ENCODE measurements at regions not wholly inside any gene's neighbourhood (a gene's known extent, or its start where the extent isn't known, plus 50 kb on each side); places are given as distances from the start of the nearest gene placed in this dataset.

DNA sequence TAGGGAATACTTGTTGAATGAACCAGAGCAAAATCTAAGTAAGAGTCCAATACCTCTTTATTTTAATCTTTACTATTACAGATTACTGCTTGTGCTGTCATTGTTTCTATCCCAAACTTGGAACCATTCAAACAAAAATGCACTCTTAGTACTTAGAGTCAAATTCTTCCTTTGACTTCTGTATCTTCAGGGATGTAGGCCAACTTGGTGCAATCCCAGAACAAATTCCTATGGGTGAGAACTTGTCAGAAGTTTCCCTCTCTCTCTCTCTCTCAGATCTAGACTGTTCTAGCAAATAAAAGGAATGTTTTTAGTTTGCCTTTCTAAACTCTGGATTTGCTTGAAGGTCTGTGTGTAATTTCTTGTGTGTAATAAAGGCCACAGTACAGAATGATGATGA lies 329.0 kb upstream of the TMTC4 start:
- ATAC-seq = no peak
- intact Hi-C loops (cut with DNase I) = no loop called here
- no peak for DNase-seq
- no peaks in the 10 kb centered on the region for H3K36me3 ChIP-seq
- no peak overlapping the region for H3K27ac ChIP-seq
- no peaks in the 10 kb centered on the region for H3K9me3 ChIP-seq
- TF ChIP-seq, protein P1, sequence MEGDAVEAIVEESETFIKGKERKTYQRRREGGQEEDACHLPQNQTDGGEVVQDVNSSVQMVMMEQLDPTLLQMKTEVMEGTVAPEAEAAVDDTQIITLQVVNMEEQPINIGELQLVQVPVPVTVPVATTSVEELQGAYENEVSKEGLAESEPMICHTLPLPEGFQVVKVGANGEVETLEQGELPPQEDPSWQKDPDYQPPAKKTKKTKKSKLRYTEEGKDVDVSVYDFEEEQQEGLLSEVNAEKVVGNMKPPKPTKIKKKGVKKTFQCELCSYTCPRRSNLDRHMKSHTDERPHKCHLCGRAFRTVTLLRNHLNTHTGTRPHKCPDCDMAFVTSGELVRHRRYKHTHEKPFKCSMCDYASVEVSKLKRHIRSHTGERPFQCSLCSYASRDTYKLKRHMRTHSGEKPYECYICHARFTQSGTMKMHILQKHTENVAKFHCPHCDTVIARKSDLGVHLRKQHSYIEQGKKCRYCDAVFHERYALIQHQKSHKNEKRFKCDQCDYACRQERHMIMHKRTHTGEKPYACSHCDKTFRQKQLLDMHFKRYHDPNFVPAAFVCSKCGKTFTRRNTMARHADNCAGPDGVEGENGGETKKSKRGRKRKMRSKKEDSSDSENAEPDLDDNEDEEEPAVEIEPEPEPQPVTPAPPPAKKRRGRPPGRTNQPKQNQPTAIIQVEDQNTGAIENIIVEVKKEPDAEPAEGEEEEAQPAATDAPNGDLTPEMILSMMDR (IDR thresholded peaks at IDR 0.05) = no peak
- no peaks in the 10 kb centered on the region for H3K27me3 ChIP-seq
- H3K4me3 ChIP-seq = no peak overlapping the region
- H3K4me1 ChIP-seq = no peaks in the 10 kb centered on the region

DNA sequence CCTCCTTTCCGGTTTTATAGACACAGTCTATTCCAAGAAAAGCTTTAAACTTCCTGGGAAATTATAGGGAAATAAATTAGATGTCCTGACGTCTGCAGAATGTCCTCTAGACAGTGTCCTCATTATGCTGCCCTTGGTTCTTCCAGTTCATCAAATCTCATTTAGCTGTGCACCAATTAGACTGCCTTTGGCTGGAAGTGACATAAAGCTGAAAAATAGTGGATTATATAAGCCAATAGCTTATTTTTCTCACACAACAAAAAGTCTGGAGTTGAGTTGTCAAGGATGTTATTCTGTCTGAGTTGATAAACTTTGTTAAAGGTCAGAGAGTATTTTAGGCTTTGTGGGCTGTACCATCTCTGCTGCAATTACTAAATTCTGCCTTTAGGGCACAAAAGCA lies 314.8 kb upstream of the TMTC4 start:
- Histone ChIP-seq H3K4me3 (no peak overlapping the region), H3K36me3 (no peaks in the 10 kb centered on the region), H3K4me1 (no peaks in the 10 kb centered on the region), H3K27ac (no peak overlapping the region), H3K9me3 (peaks cover 0 to 1% of the 10 kb centered on the region in 2 donors), H3K27me3 (no peaks in the 10 kb centered on the region)
- intact Hi-C loops (cut with DNase I) = no loop called here
- TF ChIP-seq, protein P1 (IDR thresholded peaks at IDR 0.05) = no peak
- DNase-seq (no peak), ATAC-seq (no peak)

DNA sequence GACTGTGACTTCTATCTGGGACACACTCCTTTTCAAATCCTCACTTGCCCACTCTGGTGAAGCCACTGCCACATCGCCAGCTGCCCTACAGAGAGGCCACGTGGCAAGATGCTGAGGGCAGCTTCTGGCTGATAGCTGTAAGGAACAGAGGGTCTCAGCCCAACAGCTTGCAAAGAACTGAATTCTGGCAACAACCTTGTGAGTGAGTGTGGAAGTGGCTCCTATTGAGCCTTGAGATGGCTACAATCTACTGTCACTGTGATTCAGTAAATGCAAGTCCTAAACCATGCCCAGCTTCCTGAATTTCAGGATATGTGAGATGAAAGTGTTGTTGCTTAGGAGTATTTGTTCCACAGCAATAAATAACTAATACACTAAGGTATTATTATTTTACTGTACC lies 314.3 kb upstream of the TMTC4 start:
- intact Hi-C loops (cut with DNase I) = no loop called here
- ATAC-seq = no peak

DNA sequence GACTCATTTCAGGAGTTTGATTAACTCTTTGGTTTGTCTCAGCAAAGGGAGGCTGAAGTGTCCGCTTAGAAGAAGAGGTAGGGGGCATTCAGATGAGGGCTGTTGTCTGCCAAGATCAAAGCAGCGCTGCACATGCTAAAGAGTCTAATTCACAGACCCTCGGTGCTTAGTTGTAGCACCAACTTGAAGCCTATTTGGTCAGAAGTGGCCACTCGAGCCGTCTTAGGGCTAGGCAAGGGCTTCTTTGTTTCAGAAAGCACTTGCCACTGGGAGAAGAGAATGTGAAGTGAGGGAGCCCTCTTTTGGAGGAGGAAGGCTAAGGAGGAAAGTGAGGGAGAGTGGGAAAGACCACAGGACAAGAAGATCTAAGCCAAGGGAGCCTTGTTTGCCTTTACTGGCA lies 313.4 kb upstream of the TMTC4 start:
- ATAC-seq (peak; percentile 93), DNase-seq (peak in 2 of 4 donors; percentile 3 to 7)
- no peaks in the 10 kb centered on the region for H3K36me3 ChIP-seq
- no peak overlapping the region for H3K4me3 ChIP-seq
- peaks cover 0 to 1% of the 10 kb centered on the region in 2 donors for H3K9me3 ChIP-seq
- intact Hi-C loops (cut with DNase I) = no loop called here
- no peak overlapping the region for H3K27ac ChIP-seq
- TF ChIP-seq, protein P1 (IDR thresholded peaks at IDR 0.05) = no peak
- no peaks in the 10 kb centered on the region for H3K27me3 ChIP-seq
- no peaks in the 10 kb centered on the region for H3K4me1 ChIP-seq

More for the DNA sequence above, 314.3 kb upstream of the TMTC4 start:
- H3K4me1 ChIP-seq = no peaks in the 10 kb centered on the region
- H3K27ac ChIP-seq = no peak overlapping the region
- H3K4me3 ChIP-seq = no peak overlapping the region
- H3K27me3 ChIP-seq = no peaks in the 10 kb centered on the region
- H3K9me3 ChIP-seq = peaks cover 0 to 1% of the 10 kb centered on the region in 2 donors
- no peak for DNase-seq
- TF ChIP-seq, protein P1 (IDR thresholded peaks at IDR 0.05) = no peak
- no peaks in the 10 kb centered on the region for H3K36me3 ChIP-seq

DNA sequence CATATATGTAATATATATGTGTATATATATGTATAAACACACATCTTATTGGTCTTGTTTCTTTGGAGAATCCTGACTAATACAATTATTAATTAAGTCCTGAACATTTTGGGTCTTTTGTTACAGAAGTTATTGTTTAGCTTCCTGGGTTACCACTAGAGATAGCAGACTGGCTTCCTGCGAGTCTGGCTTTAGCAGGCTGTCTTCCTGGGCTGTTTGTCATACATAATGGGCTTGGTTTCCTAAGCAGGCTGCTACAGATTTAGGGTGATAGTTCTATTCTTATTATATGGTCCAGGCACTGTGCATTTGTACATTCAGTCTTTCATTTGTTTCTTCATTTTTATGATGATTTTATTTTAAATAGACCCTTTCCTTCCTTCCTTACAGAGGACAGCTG lies 312.0 kb upstream of the TMTC4 start:
- Histone ChIP-seq H3K4me1 (no peaks in the 10 kb centered on the region), H3K36me3 (no peaks in the 10 kb centered on the region), H3K4me3 (no peak overlapping the region), H3K9me3 (peaks cover 0 to 1% of the 10 kb centered on the region in 2 donors), H3K27me3 (no peaks in the 10 kb centered on the region), H3K27ac (no peak overlapping the region)
- intact Hi-C loops (cut with DNase I) = no loop called here
- TF ChIP-seq, protein P1 (IDR thresholded peaks at IDR 0.05) = no peak
- DNase-seq = no peak
- no peak for ATAC-seq

Measured in left lung (tissue), 4 donors.